ENCODE measurements at regions not wholly inside any gene's neighbourhood (a gene's known extent, or its start where the extent isn't known, plus 50 kb on each side); places are given as distances from the start of the nearest gene placed in this dataset.
"Not testable (repeated sequence)": the region's sequence is repeated elsewhere in the genome, so short reads cannot be mapped to it uniquely, and the experiment has no call there.

DNA sequence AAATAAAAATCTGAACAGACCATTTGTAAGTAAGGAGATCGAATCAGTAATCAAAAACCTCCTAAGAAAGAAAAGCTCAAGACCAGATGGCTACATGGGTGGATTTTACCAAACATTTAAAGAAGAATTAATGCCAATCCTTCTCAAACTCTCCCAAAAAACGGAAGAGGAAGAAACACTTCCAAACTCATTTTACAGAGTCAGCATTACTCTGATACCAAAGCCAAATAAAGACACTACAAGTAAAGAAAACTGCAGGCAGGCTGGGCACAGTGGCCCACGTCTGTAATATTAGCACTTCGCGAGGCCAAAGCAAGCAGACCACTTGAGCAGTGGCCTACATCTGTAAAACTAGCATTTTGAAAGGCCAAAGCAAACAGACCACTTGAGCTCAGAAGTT is 159.8 kb downstream of the DPY19L2 start:
- no peak for TF ChIP-seq ZNF274 (IDR thresholded peaks at IDR 0.05; ENCODE audit: low read depth, low read length)
- no peak overlapping the region for H3K4me3 ChIP-seq (ENCODE audit: low read length)

DNA sequence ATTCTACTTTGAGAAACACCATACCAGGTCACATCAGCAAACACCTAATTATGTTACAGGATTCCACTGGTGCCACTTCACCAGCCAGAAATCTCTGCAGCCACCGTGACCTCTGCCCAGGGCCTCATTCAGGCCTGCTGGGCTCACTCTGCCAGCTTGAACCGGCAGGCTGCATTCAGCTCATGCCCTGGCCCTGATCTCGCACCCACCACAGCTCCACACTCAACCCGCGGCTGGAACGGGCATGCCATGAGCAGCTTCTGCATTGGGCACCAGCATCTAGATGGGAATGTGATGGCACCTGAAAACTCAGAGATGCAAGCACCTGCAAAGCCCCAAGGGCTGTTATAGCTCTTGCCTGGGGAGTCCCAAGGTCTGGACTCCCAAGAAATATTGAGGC is 168.7 kb downstream of the DPY19L2 start:
- no peak for TF ChIP-seq ZNF274 (IDR thresholded peaks at IDR 0.05; ENCODE audit: low read depth, low read length)
- no peak overlapping the region for H3K4me3 ChIP-seq (ENCODE audit: low read length)

DNA sequence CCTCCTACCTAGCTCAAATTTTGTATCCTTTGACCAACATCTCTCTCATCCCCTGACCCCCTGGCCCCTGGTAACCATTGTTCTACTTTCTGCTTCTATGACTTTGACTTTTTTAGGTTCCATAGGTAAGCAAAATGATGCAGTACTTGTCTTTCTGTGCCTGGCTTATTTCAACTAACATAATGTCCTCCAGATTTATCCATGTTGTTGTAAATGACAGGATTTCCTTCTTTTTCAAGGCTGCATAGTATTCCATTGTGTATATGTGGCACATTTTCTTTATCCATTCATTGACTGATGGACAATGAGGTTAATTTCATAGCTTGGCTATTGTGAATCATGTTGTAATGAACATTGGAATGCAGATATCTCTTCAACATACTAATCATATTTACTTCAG is 170.1 kb downstream of the DPY19L2 start:
- no peak for TF ChIP-seq ZNF274 (IDR thresholded peaks at IDR 0.05; ENCODE audit: low read depth, low read length)
- no peak overlapping the region for H3K4me3 ChIP-seq (ENCODE audit: low read length)

DNA sequence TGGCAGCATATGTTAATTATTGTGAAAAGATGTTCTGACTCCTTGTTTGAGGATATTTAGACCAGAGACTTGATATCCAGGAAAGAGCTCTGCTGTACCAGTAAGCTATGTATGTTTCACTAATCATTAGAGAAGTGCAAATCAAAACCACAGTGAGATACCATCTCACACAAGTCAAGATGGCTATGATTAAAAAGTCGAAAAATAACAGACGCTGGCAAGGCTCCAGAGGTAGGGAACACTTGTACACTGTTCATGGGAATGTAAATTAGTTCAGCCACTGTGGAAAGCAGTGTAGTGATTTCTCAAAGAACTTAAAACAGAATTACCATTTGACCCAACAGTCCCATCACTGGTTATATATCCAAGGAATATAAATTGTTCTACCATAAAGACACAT is 171.6 kb downstream of the DPY19L2 start:
- no peak for TF ChIP-seq ZNF274 (IDR thresholded peaks at IDR 0.05; ENCODE audit: low read depth, low read length)
- H3K4me3 ChIP-seq (ENCODE audit: low read length): no peak overlapping the region

DNA sequence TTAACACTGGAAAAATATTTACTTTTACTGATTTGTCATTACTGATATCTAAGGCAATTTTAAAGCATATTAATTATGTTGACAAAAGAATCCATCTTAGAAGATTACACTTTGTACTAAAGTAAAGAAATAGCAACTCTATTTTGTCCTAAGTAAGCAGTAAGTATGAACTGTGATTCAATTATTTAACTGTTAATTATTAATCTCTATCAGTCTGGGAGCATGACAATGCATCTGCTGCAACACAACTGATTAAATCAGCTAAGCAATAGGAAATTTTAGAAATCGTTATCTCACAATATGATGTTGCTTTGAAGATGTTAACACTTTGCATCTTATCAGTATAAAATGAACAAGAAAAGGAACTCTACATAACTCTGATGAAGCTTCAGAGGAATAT is 172.3 kb downstream of the DPY19L2 start:
- no peak overlapping the region for H3K4me3 ChIP-seq (ENCODE audit: low read length)
- no peak for TF ChIP-seq ZNF274 (IDR thresholded peaks at IDR 0.05; ENCODE audit: low read depth, low read length)

DNA sequence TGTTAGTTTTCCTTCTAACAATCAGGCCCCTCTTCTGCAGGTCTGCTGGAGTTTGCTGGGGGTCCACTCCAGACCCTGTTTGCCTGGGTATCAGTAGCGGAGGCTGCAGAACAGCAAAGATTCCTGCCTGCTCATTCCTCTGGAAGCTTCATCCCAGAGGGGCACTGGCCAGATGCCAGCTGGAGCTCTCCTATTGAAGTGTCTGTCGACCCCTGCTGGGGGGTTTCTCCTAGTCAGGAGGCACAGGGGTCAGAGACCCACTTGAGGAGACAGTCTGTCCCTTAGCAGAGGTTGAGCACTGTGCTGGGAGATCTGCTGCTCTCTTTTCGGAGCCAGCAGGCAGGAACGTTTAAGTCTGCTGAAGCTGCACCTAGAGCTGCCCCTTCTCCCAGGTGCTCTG is 174.9 kb downstream of the DPY19L2 start:
- not testable (repeated sequence) for H3K4me3 ChIP-seq (ENCODE audit: low read length)

DNA sequence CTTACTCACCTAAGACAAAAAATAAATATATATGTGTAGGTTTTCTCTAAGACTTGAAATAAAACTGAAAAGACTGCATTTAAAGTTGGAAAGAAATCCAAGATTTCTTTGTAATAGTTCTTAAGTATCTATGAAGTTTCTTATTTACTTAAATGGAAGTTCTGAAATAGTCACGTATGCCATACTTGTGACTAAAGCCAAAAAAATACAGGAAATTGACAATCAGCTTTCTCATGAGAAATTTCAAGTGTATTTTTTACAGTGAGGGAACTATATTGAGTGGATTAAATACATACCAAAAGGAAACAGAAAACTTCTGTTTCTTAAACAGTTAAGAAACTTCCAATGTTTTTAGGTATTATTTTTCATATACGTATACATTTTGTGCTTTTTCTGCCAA is 188.1 kb downstream of the DPY19L2 start:
- no peak overlapping the region for H3K4me3 ChIP-seq (ENCODE audit: low read length)
- TF ChIP-seq ZNF274 (IDR thresholded peaks at IDR 0.05; ENCODE audit: low read depth, low read length): no peak

DNA sequence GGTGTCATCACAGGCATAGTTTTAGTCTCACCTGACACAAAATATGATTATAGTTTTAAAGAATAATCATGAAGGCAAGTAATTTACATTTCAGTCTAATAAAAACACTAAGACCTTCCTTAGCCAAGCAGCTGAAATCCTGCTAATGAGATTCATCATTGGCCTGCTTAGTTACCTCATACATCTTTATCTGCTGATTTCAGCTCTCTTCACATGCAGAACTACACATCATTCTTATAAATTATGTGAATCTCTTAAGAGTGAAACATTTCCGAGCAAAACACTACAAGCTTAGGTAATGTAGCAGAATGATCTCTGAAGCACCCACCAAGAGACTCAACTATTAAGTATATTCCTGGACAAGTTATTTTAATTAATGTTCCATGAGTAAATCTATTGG is 198.1 kb downstream of the DPY19L2 start:
- H3K4me3 ChIP-seq (ENCODE audit: low read length): no peak overlapping the region
- no peak for TF ChIP-seq ZNF274 (IDR thresholded peaks at IDR 0.05; ENCODE audit: low read depth, low read length)

DNA sequence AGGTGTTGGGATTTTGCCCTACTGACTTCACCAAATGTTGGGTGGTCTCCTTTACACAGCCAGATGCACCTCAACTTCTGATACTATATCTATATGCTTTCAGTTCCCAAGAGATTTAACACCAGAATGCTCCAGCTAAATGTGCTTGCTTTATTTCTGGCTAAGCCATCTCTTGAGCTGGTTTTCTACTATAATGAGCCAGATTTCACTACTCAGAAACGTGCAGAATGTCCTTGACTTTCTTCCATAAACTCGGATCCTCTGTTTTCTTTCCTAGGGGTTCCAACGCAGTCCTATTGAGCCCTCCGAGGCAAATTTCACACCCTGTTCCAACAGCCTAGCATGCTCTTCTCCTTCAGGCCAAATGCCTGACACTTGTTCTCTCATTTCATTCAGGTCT is 200.3 kb downstream of the DPY19L2 start:
- no peak overlapping the region for H3K4me3 ChIP-seq (ENCODE audit: low read length)
- no peak for TF ChIP-seq ZNF274 (IDR thresholded peaks at IDR 0.05; ENCODE audit: low read depth, low read length)

DNA sequence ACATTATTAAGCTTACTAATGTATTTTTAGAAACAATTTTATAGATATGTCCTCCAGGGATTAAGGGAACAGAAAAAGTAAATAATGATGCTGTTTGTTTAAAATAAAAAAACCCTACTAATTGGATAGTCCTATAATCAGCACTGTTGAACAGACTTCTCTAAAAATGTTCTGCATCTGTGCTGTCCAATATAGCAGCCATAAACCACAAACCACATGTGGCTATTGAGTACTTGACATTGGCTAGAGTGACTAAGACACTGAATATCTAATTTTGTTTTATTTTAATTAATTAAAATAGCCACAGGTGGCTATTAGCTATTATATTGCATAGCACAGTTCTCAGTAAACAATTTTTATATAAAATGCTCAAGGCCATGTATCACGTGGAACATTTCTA is 210.4 kb downstream of the DPY19L2 start:
- no peak for TF ChIP-seq ZNF274 (IDR thresholded peaks at IDR 0.05; ENCODE audit: low read depth, low read length)
- H3K4me3 ChIP-seq (ENCODE audit: low read length): no peak overlapping the region

DNA sequence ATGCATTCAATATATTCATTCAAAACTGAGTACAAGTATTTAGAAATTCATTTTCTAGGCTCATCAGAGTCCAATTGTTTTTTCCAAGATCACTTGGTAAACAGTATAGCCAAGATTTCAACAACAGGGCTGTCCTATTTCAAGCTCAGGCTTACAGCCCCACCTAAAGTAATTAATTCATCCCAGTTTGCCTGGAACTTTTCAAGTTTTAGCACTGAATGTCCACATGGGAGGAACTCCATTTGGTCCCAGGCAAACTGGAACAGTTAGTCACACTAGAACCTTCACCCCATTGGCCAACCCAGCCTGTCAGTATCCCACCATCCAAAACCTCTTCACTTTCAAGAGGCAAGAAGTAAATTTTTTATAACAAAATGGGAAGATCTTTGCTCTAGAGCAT is 210.9 kb downstream of the DPY19L2 start:
- H3K4me3 ChIP-seq (ENCODE audit: low read length): no peak overlapping the region
- TF ChIP-seq ZNF274 (IDR thresholded peaks at IDR 0.05; ENCODE audit: low read depth, low read length): no peak

DNA sequence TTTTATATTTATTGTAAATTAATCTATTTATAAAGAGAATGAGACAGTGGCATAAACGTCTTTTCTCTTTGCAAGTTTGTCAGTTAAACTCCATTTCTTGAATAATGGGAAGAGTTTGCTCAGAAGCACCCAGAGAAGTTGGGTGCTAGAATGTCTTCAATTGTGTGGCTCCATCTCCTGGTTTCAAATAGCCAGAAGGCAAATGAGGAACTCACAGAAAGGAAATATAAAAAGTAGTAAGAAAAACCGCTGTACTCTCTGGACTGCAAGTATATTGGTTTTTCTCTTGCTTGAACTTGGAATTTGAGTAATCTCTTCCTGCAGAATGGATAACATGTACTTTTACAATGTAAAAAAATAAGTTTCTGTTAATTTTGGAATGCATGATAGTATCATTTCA is 217.5 kb downstream of the DPY19L2 start:
- no peak for TF ChIP-seq ZNF274 (IDR thresholded peaks at IDR 0.05; ENCODE audit: low read depth, low read length)
- no peak overlapping the region for H3K4me3 ChIP-seq (ENCODE audit: low read length)

DNA sequence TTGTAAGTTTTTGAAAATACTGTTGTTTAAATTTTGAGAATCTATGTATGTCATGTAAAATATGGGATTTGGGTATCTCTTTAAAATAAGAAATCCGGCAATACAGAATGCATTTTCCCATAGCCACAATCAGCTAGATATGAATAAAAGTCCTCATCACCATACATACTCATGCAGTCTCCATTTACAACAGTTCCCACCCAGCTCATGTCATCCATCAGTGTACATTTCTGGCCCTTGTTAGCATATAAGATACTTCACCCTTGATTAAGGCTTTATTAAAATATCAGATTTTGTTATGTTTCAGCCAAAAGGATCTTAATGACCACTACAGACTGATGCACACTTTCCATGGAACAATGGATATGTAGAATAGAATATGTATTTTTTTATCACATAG is 218.0 kb downstream of the DPY19L2 start:
- TF ChIP-seq ZNF274 (IDR thresholded peaks at IDR 0.05; ENCODE audit: low read depth, low read length): no peak
- no peak overlapping the region for H3K4me3 ChIP-seq (ENCODE audit: low read length)

DNA sequence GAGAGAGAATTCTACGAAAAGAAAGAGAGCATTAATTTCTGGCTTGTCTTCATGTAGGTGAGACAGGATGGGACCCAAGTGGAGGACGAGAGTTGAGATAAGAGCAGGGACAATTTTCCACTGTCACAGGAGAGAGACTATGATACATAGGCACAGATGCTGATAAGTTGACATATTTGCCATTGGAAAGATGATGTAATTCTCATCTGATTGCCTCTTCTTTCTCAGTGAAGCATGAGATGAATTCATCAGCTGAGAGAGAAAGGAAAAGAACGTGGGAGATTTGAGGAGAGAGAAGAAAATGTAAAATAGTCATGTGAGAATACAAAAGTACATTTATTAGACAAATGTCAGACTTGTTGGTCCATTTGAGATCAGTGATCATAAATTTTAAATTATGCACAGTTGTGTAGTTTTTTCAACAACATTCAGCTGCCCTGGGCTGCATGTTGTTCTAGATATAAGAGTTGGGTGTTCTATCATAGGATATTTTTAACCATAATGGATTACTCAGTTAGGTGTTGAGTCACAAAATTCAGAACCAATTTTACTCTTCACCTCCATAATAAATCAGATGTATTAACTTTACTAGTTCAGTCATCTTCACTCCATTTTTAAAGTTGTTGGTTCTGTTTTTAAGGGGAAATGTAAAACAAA is 222.9 kb downstream of the DPY19L2 start:
- TF ChIP-seq ZNF274 (IDR thresholded peaks at IDR 0.05; ENCODE audit: low read depth, low read length): no peak
- H3K4me3 ChIP-seq (ENCODE audit: low read length): no peak overlapping the region

DNA sequence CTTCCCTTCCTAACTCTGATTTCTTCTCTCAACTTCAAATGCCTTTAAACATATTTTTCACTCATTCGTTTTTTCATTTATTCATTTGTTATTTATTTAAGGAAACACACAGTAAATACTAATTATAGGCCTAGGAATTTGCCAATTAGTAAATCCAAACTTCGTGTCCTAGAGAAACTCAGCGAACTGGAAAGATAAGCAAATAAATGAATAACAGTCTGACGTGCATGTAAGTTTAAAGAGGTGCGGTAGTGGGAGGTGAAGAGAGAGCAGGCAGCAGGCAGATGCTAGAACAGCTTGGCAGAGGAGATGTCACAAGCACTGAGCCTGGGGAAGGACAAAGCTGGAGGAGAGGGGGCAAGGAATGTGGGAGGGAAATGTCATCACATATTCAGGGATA is 228.2 kb downstream of the DPY19L2 start:
- H3K4me3 ChIP-seq (ENCODE audit: low read length): no peak overlapping the region
- TF ChIP-seq ZNF274 (IDR thresholded peaks at IDR 0.05; ENCODE audit: low read depth, low read length): no peak

DNA sequence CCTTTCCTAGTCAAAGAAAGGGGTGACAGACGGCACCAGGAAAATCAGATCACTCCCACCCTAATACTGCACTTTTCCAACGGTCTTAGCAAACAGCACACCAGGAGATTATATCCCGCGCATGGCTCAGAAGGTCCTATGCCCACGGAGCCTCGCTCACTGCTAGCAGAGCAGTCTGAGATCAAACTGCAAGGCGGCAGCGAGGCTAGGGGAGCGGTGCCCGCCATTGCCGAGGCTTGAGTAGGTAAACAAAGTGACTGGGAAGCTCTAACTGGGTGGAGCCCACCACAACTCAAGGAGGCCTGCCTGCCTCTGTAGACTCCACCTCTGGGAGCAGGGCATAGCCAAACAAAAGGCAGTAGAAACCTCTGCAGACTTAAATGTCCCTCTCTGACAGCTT is 233.9 kb downstream of the DPY19L2 start:
- H3K4me3 ChIP-seq (ENCODE audit: low read length): not testable (repeated sequence)

DNA sequence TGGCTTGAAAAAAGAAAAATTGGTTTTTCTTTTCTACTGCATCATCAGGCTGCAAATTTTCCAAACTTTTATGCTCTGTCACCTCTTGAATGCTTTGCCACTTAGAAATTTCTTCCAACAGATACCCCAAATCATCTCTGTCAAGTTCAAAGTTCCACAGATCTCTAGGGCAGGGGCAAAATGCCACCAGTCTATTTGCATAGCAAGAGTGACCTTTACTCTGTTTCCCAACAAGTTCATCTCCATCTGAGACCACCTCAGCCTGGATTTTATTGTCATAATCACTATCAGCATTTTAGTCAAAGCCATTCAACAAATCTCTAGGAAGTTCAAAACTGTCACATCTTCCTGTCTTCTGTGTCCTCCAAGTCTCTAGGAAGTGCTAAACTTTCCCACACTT is 240.3 kb downstream of the DPY19L2 start:
- not testable (repeated sequence) for H3K4me3 ChIP-seq (ENCODE audit: low read length)

DNA sequence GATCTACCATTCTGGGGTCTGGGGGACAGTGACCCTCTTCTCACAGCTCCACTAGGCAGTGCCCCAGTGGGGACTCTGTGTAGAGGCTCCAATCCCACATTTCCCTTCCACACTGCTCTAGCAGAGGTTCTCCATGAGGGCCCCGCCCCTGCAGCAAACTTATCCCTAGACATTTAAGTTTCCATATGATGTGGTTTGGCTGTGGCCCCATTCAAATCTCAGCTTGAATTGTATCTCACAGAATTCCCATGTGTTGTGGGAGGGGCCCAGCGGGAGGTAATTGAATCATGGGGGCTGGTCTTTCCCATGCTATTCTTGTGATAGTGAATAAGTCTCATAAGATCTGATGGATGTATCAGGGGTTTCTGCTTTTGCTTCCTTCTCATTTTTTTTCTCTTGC is 241.3 kb downstream of the DPY19L2 start:
- not testable (repeated sequence) for H3K4me3 ChIP-seq (ENCODE audit: low read length)

Measured in GM08714 (cell line).